ENCODE measurements at regions not wholly inside any gene's neighbourhood (a gene's known extent, or its start where the extent isn't known, plus 50 kb on each side); places are given as distances from the start of the nearest gene placed in this dataset.

GRCh38 chr2:4973973-4974372 is 718.2 kb upstream of the SOX11 start:
- TF ChIP-seq CTCF (conservative IDR thresholded peaks at IDR 0.05): no peak
- TF ChIP-seq EZH2 (IDR thresholded peaks at IDR 0.05; ENCODE audit: low read depth): no peak
